Progenitor cell of endocrine pancreas (in vitro differentiated cells): ENCODE measurements at regions not wholly inside any gene's neighbourhood (a gene's known extent, or its start where the extent isn't known, plus 50 kb on each side); places are given as distances from the start of the nearest gene placed in this dataset.

Source experiments
- DNase-seq: peaks from one replicate; pipeline ENCODE4 v3.0.0; 2021; ENCODE audit warnings: low spot score; ENCODE audit not compliant: unreplicated experiment
- H3K27ac Mint-ChIP-seq: 2 replicates; pipeline ENCODE4 v1.8.0; 2021; ENCODE audit warnings: mild to moderate bottlenecking, moderate library complexity, mixed read lengths
- H3K27me3 Mint-ChIP-seq: 2 replicates; pipeline ENCODE4 v1.8.0; 2021; ENCODE audit warnings: mixed read lengths
- H3K36me3 Mint-ChIP-seq: 2 replicates; pipeline ENCODE4 v1.8.0; 2022; ENCODE audit warnings: mixed read lengths; ENCODE audit not compliant: insufficient read depth
- H3K4me1 Mint-ChIP-seq: 2 replicates; pipeline ENCODE4 v1.8.0; 2021; ENCODE audit warnings: low read depth, mixed read lengths
- H3K4me3 Mint-ChIP-seq: 2 replicates; pipeline ENCODE4 v1.8.0; 2021; ENCODE audit warnings: low read depth, mild to moderate bottlenecking, moderate library complexity, mixed read lengths
- H3K9me3 Mint-ChIP-seq: 2 replicates; pipeline ENCODE4 v1.8.0; 2021; ENCODE audit warnings: low read depth, mixed read lengths
- CTCF ChIP-seq: fragments of 200-600 bp; sonication (generic); IDR thresholded peaks from one replicate; pipeline ENCODE4 v1.5.0; 2021; ENCODE audit warnings: antibody characterized with exemption, mild to moderate bottlenecking; ENCODE audit not compliant: unreplicated experiment

GRCh38 chr5:117160391-117160790 lies 585.8 kb upstream of the SEMA6A start:
- DNase-seq: no peak
- peaks cover 9% of the 10 kb centered on the region for H3K4me1 Mint-ChIP-seq
- no peak for TF ChIP-seq CTCF
- H3K27ac Mint-ChIP-seq: no peak overlapping the region
- H3K36me3 Mint-ChIP-seq: no peaks in the 10 kb centered on the region
- peaks cover 3% of the 10 kb centered on the region for H3K9me3 Mint-ChIP-seq
- no peak overlapping the region for H3K4me3 Mint-ChIP-seq
- no peaks in the 10 kb centered on the region for H3K27me3 Mint-ChIP-seq

GRCh38 chr5:117149312-117149711 lies 574.7 kb upstream of the SEMA6A start:
- no peaks in the 10 kb centered on the region for H3K36me3 Mint-ChIP-seq
- no peak overlapping the region for H3K4me3 Mint-ChIP-seq
- H3K9me3 Mint-ChIP-seq: no peaks in the 10 kb centered on the region
- no peaks in the 10 kb centered on the region for H3K4me1 Mint-ChIP-seq
- no peak for TF ChIP-seq CTCF
- no peak for DNase-seq
- H3K27me3 Mint-ChIP-seq: no peaks in the 10 kb centered on the region
- H3K27ac Mint-ChIP-seq: no peak overlapping the region

- Mint-ChIP-seq H3K9me3 (no peaks in the 10 kb centered on the region), H3K27ac (no peak overlapping the region), H3K27me3 (peaks cover 3% of the 10 kb centered on the region), H3K36me3 (no peaks in the 10 kb centered on the region), H3K4me3 (no peak overlapping the region), H3K4me1 (no peaks in the 10 kb centered on the region)
- no peak for DNase-seq
- no peak for TF ChIP-seq CTCF
Observed at GRCh38 chr5:117144086-117144485, 569.5 kb upstream of the SEMA6A start.

GRCh38 chr5:117143406-117143805 lies 568.8 kb upstream of the SEMA6A start:
- H3K9me3 Mint-ChIP-seq: no peaks in the 10 kb centered on the region
- no peak for DNase-seq
- no peak for TF ChIP-seq CTCF
- H3K27me3 Mint-ChIP-seq: peaks cover 3% of the 10 kb centered on the region
- H3K27ac Mint-ChIP-seq: no peak overlapping the region
- H3K36me3 Mint-ChIP-seq: no peaks in the 10 kb centered on the region
- no peak overlapping the region for H3K4me3 Mint-ChIP-seq
- H3K4me1 Mint-ChIP-seq: no peaks in the 10 kb centered on the region

- no peaks in the 10 kb centered on the region for H3K9me3 Mint-ChIP-seq
- no peaks in the 10 kb centered on the region for H3K4me1 Mint-ChIP-seq
- TF ChIP-seq CTCF: no peak
- peaks cover 3% of the 10 kb centered on the region for H3K27me3 Mint-ChIP-seq
- no peak overlapping the region for H3K4me3 Mint-ChIP-seq
- H3K27ac Mint-ChIP-seq: no peak overlapping the region
- no peaks in the 10 kb centered on the region for H3K36me3 Mint-ChIP-seq
- DNase-seq: no peak
Observed at GRCh38 chr5:117138523-117138922, 563.9 kb upstream of the SEMA6A start.
